GM12878 (cell line): ENCODE measurements at regions not wholly inside any gene's neighbourhood (a gene's known extent, or its start where the extent isn't known, plus 50 kb on each side); places are given as distances from the start of the nearest gene placed in this dataset.

Experiments
- ATAC-seq: fragments of 200-7000 bp; cut with Tn5 transposase; 3 replicates; pipeline ENCODE4 v1.9.1; 2020; ENCODE audit warnings: mild to moderate bottlenecking, moderate library complexity
- BruUV-seq: library from RNA; stranded (reverse); fragments of 400-500 nt; replicated peaks from 2 replicates; lab custom pipeline; 2021; lab: Mats Ljungman, UMichigan
- CTCF ChIA-PET: fragments of 300-600 bp; sonication (Branson Sonifier 250); formaldehyde crosslinking; extraction: SDS; loops from one replicate; lab custom pipeline; 2021; ENCODE audit warnings: inconsistent platforms; lab: Yijun Ruan, JAX
- POLR2A ChIA-PET: fragments of 350-600 bp; formaldehyde crosslinking; extraction: SDS; loops from one replicate; lab custom pipeline; 2021; ENCODE audit warnings: inconsistent platforms; lab: Charles Lee
- RAD21 ChIA-PET: fragments of 300-600 bp; sonication (Branson Sonifier 250); formaldehyde crosslinking; loops from one replicate; lab custom pipeline; 2023; ENCODE audit warnings: antibody characterized with exemption; ENCODE audit not compliant: unreplicated experiment; lab: Charles Lee
- SMC1A ChIA-PET: fragments of 300-600 bp; sonication (Branson Sonifier 250); formaldehyde crosslinking; loops from one replicate; lab custom pipeline; 2023; ENCODE audit not compliant: unreplicated experiment, uncharacterized antibody; lab: Charles Lee
- DNase-seq: peaks from one replicate; pipeline ENCODE4 v3.0.0-alpha.2; 2011; ENCODE audit warnings: low read depth, low spot score
- FAIRE-seq: peaks from 3 replicates; lab custom pipeline; 2011; peaks lifted over from hg19 to GRCh38; lab: Jason Lieb, UNC
- H2AFZ ChIP-seq: 2 replicates; pipeline ENCODE4 v1.6.0; 2011; ENCODE audit warnings: low read depth, low read length, control low read depth; ENCODE audit not compliant: control insufficient read depth
- H3K27ac ChIP-seq: 2 replicates; pipeline ENCODE4 v1.5.1; 2011; ENCODE audit warnings: control low read depth; ENCODE audit not compliant: control insufficient read depth, insufficient read depth
- H3K27me3 ChIP-seq, 2 experiments: replicated peaks in 1 of 2; 2 replicates each; pipeline versions ENCODE4 v1.6.0 to v1.6.1; 2011; ENCODE audit warnings: low read length in 1 of 2; ENCODE audit not compliant: control insufficient read depth in 2 of 2, insufficient read depth in 2 of 2
- H3K36me3 ChIP-seq, 2 experiments: 2 replicates each; pipeline ENCODE4 v1.5.1; 2011; ENCODE audit warnings: low read length in 1 of 2; ENCODE audit not compliant: control insufficient read depth in 2 of 2, insufficient read depth in 2 of 2
- H3K4me1 ChIP-seq: 2 replicates; pipeline ENCODE4 v1.6.1; 2011; ENCODE audit warnings: mild to moderate bottlenecking, low read length, moderate library complexity, mixed read lengths; ENCODE audit not compliant: control insufficient read depth, insufficient read depth
- H3K4me2 ChIP-seq: 2 replicates; pipeline ENCODE4 v1.6.0; 2011; ENCODE audit warnings: control low read depth; ENCODE audit not compliant: control insufficient read depth, insufficient read depth
- H3K4me3 ChIP-seq: fragments of 200-600 bp; sonication (generic); 2 replicates; pipeline ENCODE4 v1.5.1; 2016
- H3K79me2 ChIP-seq: 2 replicates; pipeline ENCODE4 v1.6.0; 2011; ENCODE audit warnings: low read length; ENCODE audit not compliant: control insufficient read depth, insufficient read depth
- H3K9ac ChIP-seq: 2 replicates; pipeline ENCODE4 v1.8.0; 2011; ENCODE audit warnings: low read length, control low read depth, mixed read lengths; ENCODE audit not compliant: control insufficient read depth, insufficient read depth
- H3K9me3 ChIP-seq: replicated peaks from 3 replicates; pipeline ENCODE4 v1.5.1; 2011; ENCODE audit warnings: mild to moderate bottlenecking, low read length; ENCODE audit not compliant: control insufficient read depth, insufficient read depth
- H4K20me1 ChIP-seq: 2 replicates; pipeline ENCODE4 v1.6.0; 2011; ENCODE audit not compliant: control insufficient read depth, insufficient read depth
- BRCA1 ChIP-seq: IDR thresholded peaks from 2 replicates; pipeline ENCODE4 v1.6.1; 2011; ENCODE audit warnings: low read depth, low read length, improper control_type of control experiment
- CEBPZ ChIP-seq: fragments of 150-350 bp; IDR thresholded peaks from 2 replicates; pipeline ENCODE4 v1.6.1; 2016; ENCODE audit warnings: low read depth, low read length
- CTCF ChIP-seq, 3 experiments: IDR thresholded peaks in 2 of 3; conservative IDR thresholded peaks in 1 of 3; 2 replicates each; pipeline ENCODE4 v1.5.1; 2011; ENCODE audit warnings: low read depth in 3 of 3, low read length in 3 of 3, mild to moderate bottlenecking in 3 of 3, control low read depth in 2 of 3, moderate library complexity in 2 of 3, inconsistent platforms in 1 of 3, mixed read lengths in 1 of 3; ENCODE audit not compliant: control insufficient read depth in 2 of 3, insufficient read depth in 1 of 3; ENCODE audit errors: extremely low read depth in 1 of 3
- ELK1 ChIP-seq: IDR thresholded peaks from 2 replicates; pipeline ENCODE4 v1.6.1; 2012; ENCODE audit warnings: low read depth, low read length, improper control_type of control experiment
- IRF5 ChIP-seq: fragments of 450-650 bp; IDR thresholded peaks from 2 replicates; pipeline ENCODE4 v1.6.1; 2017; ENCODE audit warnings: borderline replicate concordance
- NR2C1 ChIP-seq: fragments of 450-650 bp; IDR thresholded peaks from 2 replicates; pipeline ENCODE4 v1.6.1; 2017; ENCODE audit warnings: antibody characterized with exemption, mild to moderate bottlenecking, moderate library complexity
- SMAD5 ChIP-seq: IDR thresholded peaks from 2 replicates; pipeline ENCODE4 v1.6.1; 2016; ENCODE audit warnings: antibody characterized with exemption, low read depth
- YBX1 ChIP-seq: fragments of 450-650 bp; IDR thresholded peaks from 2 replicates; pipeline ENCODE4 v1.6.1; 2016; ENCODE audit warnings: antibody characterized with exemption
- WGBS: methylation state at CpG from one replicate; pipeline ENCODE4 v1.1.6; 2016; ENCODE audit warnings: low lambda C conversion rate; ENCODE audit not compliant: insufficient replicate concordance, insufficient coverage; ENCODE audit errors: missing lambda C conversion rate; 5-methylcytosine and 5-hydroxymethylcytosine counted together
- in situ Hi-C: fragments of 300-500 bp; cut with MboI; formaldehyde crosslinking; loops from 9 replicates; pipeline ENCODE4 v1.14.3; 2018; ENCODE audit warnings: mixed read lengths
- intact Hi-C: fragments of 100-400 bp; cut with micrococcal nuclease; formaldehyde crosslinking; loops from one replicate; pipeline ENCODE4 v1.14.2; 2022; ENCODE audit not compliant: unreplicated experiment

GRCh38 chr12:114827461-114827860 lies 143.5 kb upstream of the TBX3 start (continued):
- TF ChIP-seq SMAD5 (no peak), YBX1 (no peak)

GRCh38 chr12:114826244-114826643 lies 142.3 kb upstream of the TBX3 start:
- ChIA-PET POLR2A (no interaction called here), SMC1A (no interaction called here), CTCF (no interaction called here), RAD21 (no interaction called here)
- no peaks in the 10 kb centered on the region for H3K27me3 ChIP-seq
- no peaks in the 10 kb centered on the region for H4K20me1 ChIP-seq
- TF ChIP-seq BRCA1 = no peak
- no peak for TF ChIP-seq CTCF (IDR thresholded peaks at IDR 0.05 in 2 of 3, conservative IDR thresholded peaks at IDR 0.05 in 1 of 3; ENCODE audit: control insufficient read depth in 2 of 3, extremely low read depth in 1 of 3, insufficient read depth in 1 of 3, low read depth in 3 of 3, low read length in 3 of 3)
- intact Hi-C loops = no loop called here
- H3K36me3 ChIP-seq = no peaks in the 10 kb centered on the region
- no peak overlapping the region for H3K9ac ChIP-seq
- H3K27ac ChIP-seq = no peak overlapping the region
- DNase-seq (no peak), FAIRE-seq (no peak), ATAC-seq (no peak)
- H2AFZ ChIP-seq = no peak overlapping the region
- 2% methylated on average over 5 of the region's 5 CpGs for WGBS
- no peak overlapping the region for H3K4me2 ChIP-seq
- H3K79me2 ChIP-seq = no peaks in the 10 kb centered on the region
- in situ Hi-C loops = no loop called here
- H3K9me3 ChIP-seq = no peaks in the 10 kb centered on the region
- BruUV-seq = no TSS peak
- no peak overlapping the region for H3K4me3 ChIP-seq
- no peaks in the 10 kb centered on the region for H3K4me1 ChIP-seq

GRCh38 chr12:114823724-114824123 lies 139.7 kb upstream of the TBX3 start:
- no TSS peak for BruUV-seq
- ATAC-seq (no peak), DNase-seq (no peak), FAIRE-seq (no peak)
- WGBS = 40% methylated on average over 8 of the region's 8 CpGs
- Histone ChIP-seq H4K20me1 (no peaks in the 10 kb centered on the region), H3K4me1 (no peaks in the 10 kb centered on the region), H3K9ac (no peak overlapping the region), H3K4me3 (no peak overlapping the region), H3K9me3 (no peaks in the 10 kb centered on the region), H3K79me2 (no peaks in the 10 kb centered on the region), H3K27me3 (no peaks in the 10 kb centered on the region), H3K4me2 (no peak overlapping the region), H3K27ac (no peak overlapping the region), H3K36me3 (no peaks in the 10 kb centered on the region), H2AFZ (no peak overlapping the region)
- ChIA-PET SMC1A (no interaction called here), CTCF (no interaction called here), RAD21 (no interaction called here), POLR2A (no interaction called here)
- intact Hi-C loops = no loop called here
- in situ Hi-C loops = no loop called here
- TF ChIP-seq IRF5 (no peak), CEBPZ (no peak), ELK1 (no peak), NR2C1 (no peak)
